Neuronal stem cell (in vitro differentiated cells): ENCODE measurements at regions not wholly inside any gene's neighbourhood (a gene's known extent, or its start where the extent isn't known, plus 50 kb on each side); places are given as distances from the start of the nearest gene placed in this dataset.
"Not testable (repeated sequence)": the region's sequence is repeated elsewhere in the genome, so short reads cannot be mapped to it uniquely, and the experiment has no call there.

Source experiments
- DNase-seq: peaks from one replicate; pipeline ENCODE4 v3.0.0-alpha.2; 2013; ENCODE audit warnings: low spot score
- H2AFZ ChIP-seq: one replicate; pipeline ENCODE4 v1.6.1; 2013; ENCODE audit warnings: mild to moderate bottlenecking, low read length, inconsistent platforms
- H2AK5ac ChIP-seq: 2 replicates; pipeline ENCODE4 v1.6.1; 2013; ENCODE audit warnings: low read depth, mild to moderate bottlenecking, inconsistent platforms, low read length, moderate library complexity, mixed read lengths
- H2BK120ac ChIP-seq: 2 replicates; pipeline ENCODE4 v1.6.1; 2013; ENCODE audit warnings: low read depth, mild to moderate bottlenecking, inconsistent platforms, low read length, moderate library complexity, mixed read lengths
- H2BK12ac ChIP-seq: one replicate; pipeline ENCODE4 v1.6.1; 2013; ENCODE audit warnings: low read length, inconsistent platforms
- H2BK15ac ChIP-seq: 2 replicates; pipeline ENCODE4 v1.6.1; 2013; ENCODE audit warnings: mild to moderate bottlenecking, low read length, inconsistent platforms, mixed read lengths
- H2BK5ac ChIP-seq: one replicate; pipeline ENCODE4 v1.6.1; 2013; ENCODE audit warnings: inconsistent platforms, mild to moderate bottlenecking, low read length, moderate library complexity
- H3K14ac ChIP-seq: one replicate; pipeline ENCODE4 v1.6.1; 2013; ENCODE audit warnings: low read length, inconsistent platforms
- H3K18ac ChIP-seq: 2 replicates; pipeline ENCODE4 v1.6.1; 2013; ENCODE audit warnings: low read length, inconsistent platforms
- H3K23ac ChIP-seq: 2 replicates; pipeline ENCODE4 v1.6.1; 2013; ENCODE audit warnings: low read depth, mild to moderate bottlenecking, mixed read lengths, low read length, inconsistent platforms; ENCODE audit not compliant: poor library complexity
- H3K27ac ChIP-seq: replicated peaks from 3 replicates; pipeline ENCODE4 v1.5.1; 2013; ENCODE audit warnings: low read length, inconsistent platforms
- H3K27me3 ChIP-seq, 3 experiments: 2 replicates each; pipeline ENCODE4 v1.6.1; 2013; ENCODE audit warnings: low read length in 3 of 3, mild to moderate bottlenecking in 2 of 3, inconsistent platforms in 1 of 3, low read depth in 1 of 3, mixed read lengths in 1 of 3, moderate library complexity in 1 of 3; ENCODE audit not compliant: control insufficient read depth in 3 of 3, insufficient read depth in 3 of 3
- H3K36me3 ChIP-seq, 2 donors: replicated peaks in 1 of 2; 2 replicates each; pipeline ENCODE4 v1.6.1; 2013; ENCODE audit warnings: low read length in 2 of 2; ENCODE audit not compliant: control insufficient read depth in 2 of 2, insufficient read depth in 2 of 2
- H3K4ac ChIP-seq: 2 replicates; pipeline ENCODE4 v1.6.1; 2013; ENCODE audit warnings: inconsistent platforms, mild to moderate bottlenecking, low read length, moderate library complexity
- H3K4me1 ChIP-seq, 2 donors: 1 replicate in 1 of 2; 2 replicates in 1 of 2; pipeline ENCODE4 v1.6.1; 2013; ENCODE audit warnings: low read length in 2 of 2, low read depth in 1 of 2; ENCODE audit not compliant: control insufficient read depth in 2 of 2, insufficient read depth in 1 of 2
- H3K4me2 ChIP-seq: one replicate; pipeline ENCODE4 v1.6.1; 2013; ENCODE audit warnings: mild to moderate bottlenecking, low read length, inconsistent platforms; ENCODE audit not compliant: insufficient read depth, poor library complexity, severe bottlenecking
- H3K4me3 ChIP-seq, 2 donors: 2 replicates each; pipeline ENCODE4 v1.5.1; 2013; ENCODE audit warnings: low read length in 2 of 2, mild to moderate bottlenecking in 2 of 2, inconsistent platforms in 1 of 2, moderate library complexity in 1 of 2
- H3K79me1 ChIP-seq: one replicate; pipeline ENCODE4 v1.6.1; 2013; ENCODE audit warnings: low read depth, mild to moderate bottlenecking, inconsistent platforms, low read length, moderate library complexity
- H3K9ac ChIP-seq: one replicate; pipeline ENCODE4 v1.6.1; 2013; ENCODE audit warnings: mild to moderate bottlenecking, low read depth, low read length, inconsistent platforms; ENCODE audit not compliant: poor library complexity
- H3K9me3 ChIP-seq, 2 donors: replicated peaks in 1 of 2; 2 replicates each; pipeline versions ENCODE3 to v1.6.1; 2013; ENCODE audit warnings: low read length in 2 of 2, mild to moderate bottlenecking in 2 of 2, inconsistent platforms in 1 of 2, low read depth in 1 of 2, mixed read lengths in 1 of 2, moderate library complexity in 1 of 2; ENCODE audit not compliant: control insufficient read depth in 2 of 2, insufficient read depth in 1 of 2
- H4K8ac ChIP-seq: one replicate; pipeline ENCODE4 v1.6.1; 2013; ENCODE audit warnings: low read depth, mild to moderate bottlenecking, inconsistent platforms, low read length, moderate library complexity
- H4K91ac ChIP-seq: one replicate; pipeline ENCODE4 v1.6.1; 2013; ENCODE audit warnings: low read length, low read depth, mild to moderate bottlenecking, inconsistent platforms; ENCODE audit not compliant: poor library complexity
- WGBS, 2 donors: extraction: QIAGEN DNeasy Blood & Tissue Kit; methylation state at CpG; one replicate each; pipeline ENCODE4 v1.1.7; 2013; ENCODE audit warnings: missing lambda C conversion rate in 2 of 2, mixed read lengths in 1 of 2; ENCODE audit not compliant: insufficient read length in 2 of 2, insufficient replicate concordance in 1 of 2; ENCODE audit errors: extremely low coverage in 2 of 2; 5-methylcytosine and 5-hydroxymethylcytosine counted together

GRCh38 chr19:23557381-23557780 lies 129.6 kb downstream of the ZNF675 start:
- H3K79me1 ChIP-seq, result no peaks in the 10 kb centered on the region
- H3K4me1 ChIP-seq, result no peaks in the 10 kb centered on the region
- H2BK15ac ChIP-seq, result no peak overlapping the region
- H3K9me3 ChIP-seq, result peaks cover 0 to 24% of the 10 kb centered on the region in 2 donors
- no peak overlapping the region for H3K4me2 ChIP-seq
- no peak overlapping the region for H2BK12ac ChIP-seq
- no peak overlapping the region for H3K18ac ChIP-seq
- no peak overlapping the region for H3K23ac ChIP-seq
- no peak for DNase-seq
- H2BK120ac ChIP-seq, result no peak overlapping the region
- H2AFZ ChIP-seq, result no peak overlapping the region
- WGBS, 2 donors, result no CpG with 5 or more reads among the region's 5 CpGs
- no peaks in the 10 kb centered on the region for H3K27me3 ChIP-seq
- H3K14ac ChIP-seq, result no peak overlapping the region
- H3K4ac ChIP-seq, result no peak overlapping the region
- no peak overlapping the region for H3K27ac ChIP-seq
- H3K36me3 ChIP-seq, result no peaks in the 10 kb centered on the region
- H4K8ac ChIP-seq, result no peak overlapping the region
- H2AK5ac ChIP-seq, result no peak overlapping the region
- H3K9ac ChIP-seq, result no peak overlapping the region
- H4K91ac ChIP-seq, result no peak overlapping the region
- no peak overlapping the region for H3K4me3 ChIP-seq
- H2BK5ac ChIP-seq, result no peak overlapping the region

- peaks cover 0 to 13% of the 10 kb centered on the region in 2 donors for H3K9me3 ChIP-seq
- H3K4me1 ChIP-seq, result no peaks in the 10 kb centered on the region
- no peak overlapping the region for H3K9ac ChIP-seq
- H2AK5ac ChIP-seq, result no peak overlapping the region
- H3K4me2 ChIP-seq, result no peak overlapping the region
- H2AFZ ChIP-seq, result no peak overlapping the region
- H3K14ac ChIP-seq, result no peak overlapping the region
- H2BK12ac ChIP-seq, result no peak overlapping the region
- H4K91ac ChIP-seq, result no peak overlapping the region
- H2BK5ac ChIP-seq, result no peak overlapping the region
- no peak overlapping the region for H2BK120ac ChIP-seq
- no peak overlapping the region for H4K8ac ChIP-seq
- no peak overlapping the region for H3K18ac ChIP-seq
- no peaks in the 10 kb centered on the region for H3K36me3 ChIP-seq
- no peak overlapping the region for H2BK15ac ChIP-seq
- WGBS, 2 donors, result no CpG with 5 or more reads among the region's 1 CpG
- no peak overlapping the region for H3K23ac ChIP-seq
- no peak overlapping the region for H3K4me3 ChIP-seq
- H3K27ac ChIP-seq, result no peak overlapping the region
- H3K27me3 ChIP-seq, result no peaks in the 10 kb centered on the region
- H3K79me1 ChIP-seq, result no peaks in the 10 kb centered on the region
- DNase-seq, result no peak
- no peak overlapping the region for H3K4ac ChIP-seq
Measured at GRCh38 chr19:23554548-23554947, 132.5 kb downstream of the ZNF675 start.

GRCh38 chr19:23550102-23550501 lies 136.9 kb downstream of the ZNF675 start:
- H3K4me2 ChIP-seq, H2AFZ ChIP-seq, H2BK120ac ChIP-seq, H4K91ac ChIP-seq, H3K14ac ChIP-seq, H3K79me1 ChIP-seq, H3K4me3 ChIP-seq, H3K18ac ChIP-seq, H2AK5ac ChIP-seq, H3K4me1 ChIP-seq, H3K9ac ChIP-seq, DNase-seq, H2BK15ac ChIP-seq, H3K36me3 ChIP-seq, H3K23ac ChIP-seq, H2BK12ac ChIP-seq, H4K8ac ChIP-seq, H2BK5ac ChIP-seq, H3K27ac ChIP-seq, H3K4ac ChIP-seq, H3K27me3 ChIP-seq: not testable (repeated sequence)
- WGBS, 2 donors, result no CpG with 5 or more reads among the region's 2 CpGs
- peaks cover 0 to 21% of the 10 kb centered on the region in 2 donors for H3K9me3 ChIP-seq

GRCh38 chr19:23547816-23548430 lies 139.1 kb downstream of the ZNF675 start:
- Histone ChIP-seq H3K27ac (no peak overlapping the region), H2BK15ac (no peak overlapping the region), H3K4me1 (no peaks in the 10 kb centered on the region), H3K27me3 (no peaks in the 10 kb centered on the region), H3K4me3 (no peak overlapping the region), H3K9me3 (peaks cover 0 to 28% of the 10 kb centered on the region in 2 donors), H3K4me2 (no peak overlapping the region), H3K79me1 (no peaks in the 10 kb centered on the region), H2BK5ac (no peak overlapping the region), H3K18ac (no peak overlapping the region), H2BK12ac (no peak overlapping the region), H2AK5ac (no peak overlapping the region), H2AFZ (no peak overlapping the region), H2BK120ac (no peak overlapping the region), H4K8ac (no peak overlapping the region), H3K14ac (no peak overlapping the region), H4K91ac (no peak overlapping the region), H3K4ac (no peak overlapping the region), H3K9ac (no peak overlapping the region), H3K23ac (no peak overlapping the region), H3K36me3 (no peaks in the 10 kb centered on the region)
- no peak for DNase-seq
- no CpG with 5 or more reads among the region's 11 CpGs for WGBS, 2 donors
